Heart left ventricle (tissue), 13 donors: ENCODE measurements at regions not wholly inside any gene's neighbourhood (a gene's known extent, or its start where the extent isn't known, plus 50 kb on each side); places are given as distances from the start of the nearest gene placed in this dataset.

ENCODE experiments used
- CTCF ChIP-seq, 12 donors: fragments of 200-600 bp; sonication (generic) in 4 of 12; IDR thresholded peaks; one replicate each; pipeline versions ENCODE4 v1.5.0 to v1.8.0; 2018 to 2022; ENCODE audit warnings: antibody characterized with exemption in 12 of 12, mild to moderate bottlenecking in 5 of 12
- POLR2A ChIP-seq, 2 donors: fragments of 450-650 bp; IDR thresholded peaks; one replicate each; pipeline ENCODE4 v1.6.1; 2017; ENCODE audit warnings: antibody characterized with exemption in 2 of 2, mild to moderate bottlenecking in 2 of 2, moderate library complexity in 2 of 2
- donor health status: ischemic (EF 13 %, LVEDD 7.1; RV severe dilation, severe dysfunction).
- donor health status: DM: no; HTN: yes; CAD: no.
- donor health status: DM: no; HTN: no; CAD: no.
- donor health status: ischemic (EF 25% LVEDD 6.9; RV normal size, moderate dysfunction).
- donor health status: ischemic (EF 25% LVEDD 5.7; RV mildly dilated, moderate dysfunction).
- donor health status: ischemic (EF 35%, LVEDD 5.7; RV mildly dilated, moderate dysfunction).
- donor health status: nonischemic (EF 11% LVEDD 7.7; RV severe dilation, severe dysfunction).
- donor health status: DM: yes; HTN: yes; CAD: no.
- donor health status: PGD.
- donor health status: ischemic (EF 29% LVEDD 5.4; RV normal size, mild dysfunction).
- donor health status: nonischemic (EF 23%, LVEDD 6.1; RV moderate dilation, normal function).

DNA sequence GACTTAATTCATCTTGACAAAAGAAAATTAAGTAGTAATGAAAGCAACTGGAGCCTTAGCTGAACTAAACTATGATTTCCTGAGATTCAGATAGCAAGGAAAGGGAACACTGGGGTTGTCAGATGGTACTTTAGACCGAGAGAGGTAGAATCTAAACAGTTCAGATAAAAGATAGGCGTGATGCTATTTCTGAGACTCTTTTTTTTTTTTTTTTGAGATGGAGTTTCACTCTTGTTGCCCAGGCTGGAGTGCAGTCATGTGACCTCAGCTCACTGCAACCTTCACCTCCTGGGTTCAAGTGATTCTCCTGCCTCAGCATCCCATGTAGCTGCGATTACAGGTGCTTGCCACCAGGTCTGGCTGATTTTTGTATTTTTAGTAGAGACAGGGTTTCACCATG, 279.9 kb upstream of the UMPS start:
- TF ChIP-seq CTCF (IDR thresholded peaks at IDR 0.05) (no peak), POLR2A (IDR thresholded peaks at IDR 0.05) (no peak)
